ENCODE measurements at regions not wholly inside any gene's neighbourhood (a gene's known extent, or its start where the extent isn't known, plus 50 kb on each side); places are given as distances from the start of the nearest gene placed in this dataset.

GRCh38 chr2:16746833-16747232 is 81.2 kb upstream of the CYRIA start:
- no peak overlapping the region for H3K4me3 ChIP-seq (ENCODE audit: low read length)
- H3K9me3 ChIP-seq (ENCODE audit: low read length) = no peaks in the 10 kb centered on the region
- no peaks in the 10 kb centered on the region for H3K36me3 ChIP-seq (ENCODE audit: insufficient read depth, low read length)
- no peaks in the 10 kb centered on the region for H4K20me1 ChIP-seq (ENCODE audit: insufficient read depth)
- no peaks in the 10 kb centered on the region for H3K79me2 ChIP-seq (replicated peaks; ENCODE audit: insufficient read depth, low read length)
- no peaks in the 10 kb centered on the region for H3K9me2 ChIP-seq (ENCODE audit: insufficient read depth, low read length)
- peaks cover under 1% of the 10 kb centered on the region for H3F3A ChIP-seq (ENCODE audit: insufficient read depth, low read length, poor library complexity, severe bottlenecking)
- TF ChIP-seq TAF1 (IDR thresholded peaks at IDR 0.05; ENCODE audit: low read depth) (no peak), RAD21 (conservative IDR thresholded peaks at IDR 0.05) (no peak), SMC3 (conservative IDR thresholded peaks at IDR 0.05; ENCODE audit: poor library complexity) (no peak), POLR2AphosphoS5 (IDR thresholded peaks at IDR 0.05) (no peak), MXI1 (conservative IDR thresholded peaks at IDR 0.05; ENCODE audit: poor library complexity, severe bottlenecking) (no peak), EP300 (conservative IDR thresholded peaks at IDR 0.05; ENCODE audit: poor library complexity, severe bottlenecking) (no peak), EZH2 (IDR thresholded peaks at IDR 0.05; ENCODE audit: borderline replicate concordance, insufficient read depth, low read length, poor library complexity, severe bottlenecking) (no peak)
- TF ChIP-seq, protein P1, sequence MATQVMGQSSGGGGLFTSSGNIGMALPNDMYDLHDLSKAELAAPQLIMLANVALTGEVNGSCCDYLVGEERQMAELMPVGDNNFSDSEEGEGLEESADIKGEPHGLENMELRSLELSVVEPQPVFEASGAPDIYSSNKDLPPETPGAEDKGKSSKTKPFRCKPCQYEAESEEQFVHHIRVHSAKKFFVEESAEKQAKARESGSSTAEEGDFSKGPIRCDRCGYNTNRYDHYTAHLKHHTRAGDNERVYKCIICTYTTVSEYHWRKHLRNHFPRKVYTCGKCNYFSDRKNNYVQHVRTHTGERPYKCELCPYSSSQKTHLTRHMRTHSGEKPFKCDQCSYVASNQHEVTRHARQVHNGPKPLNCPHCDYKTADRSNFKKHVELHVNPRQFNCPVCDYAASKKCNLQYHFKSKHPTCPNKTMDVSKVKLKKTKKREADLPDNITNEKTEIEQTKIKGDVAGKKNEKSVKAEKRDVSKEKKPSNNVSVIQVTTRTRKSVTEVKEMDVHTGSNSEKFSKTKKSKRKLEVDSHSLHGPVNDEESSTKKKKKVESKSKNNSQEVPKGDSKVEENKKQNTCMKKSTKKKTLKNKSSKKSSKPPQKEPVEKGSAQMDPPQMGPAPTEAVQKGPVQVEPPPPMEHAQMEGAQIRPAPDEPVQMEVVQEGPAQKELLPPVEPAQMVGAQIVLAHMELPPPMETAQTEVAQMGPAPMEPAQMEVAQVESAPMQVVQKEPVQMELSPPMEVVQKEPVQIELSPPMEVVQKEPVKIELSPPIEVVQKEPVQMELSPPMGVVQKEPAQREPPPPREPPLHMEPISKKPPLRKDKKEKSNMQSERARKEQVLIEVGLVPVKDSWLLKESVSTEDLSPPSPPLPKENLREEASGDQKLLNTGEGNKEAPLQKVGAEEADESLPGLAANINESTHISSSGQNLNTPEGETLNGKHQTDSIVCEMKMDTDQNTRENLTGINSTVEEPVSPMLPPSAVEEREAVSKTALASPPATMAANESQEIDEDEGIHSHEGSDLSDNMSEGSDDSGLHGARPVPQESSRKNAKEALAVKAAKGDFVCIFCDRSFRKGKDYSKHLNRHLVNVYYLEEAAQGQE (IDR thresholded peaks at IDR 0.05; ENCODE audit: borderline replicate concordance) = no peak
- TF ChIP-seq, protein P2, sequence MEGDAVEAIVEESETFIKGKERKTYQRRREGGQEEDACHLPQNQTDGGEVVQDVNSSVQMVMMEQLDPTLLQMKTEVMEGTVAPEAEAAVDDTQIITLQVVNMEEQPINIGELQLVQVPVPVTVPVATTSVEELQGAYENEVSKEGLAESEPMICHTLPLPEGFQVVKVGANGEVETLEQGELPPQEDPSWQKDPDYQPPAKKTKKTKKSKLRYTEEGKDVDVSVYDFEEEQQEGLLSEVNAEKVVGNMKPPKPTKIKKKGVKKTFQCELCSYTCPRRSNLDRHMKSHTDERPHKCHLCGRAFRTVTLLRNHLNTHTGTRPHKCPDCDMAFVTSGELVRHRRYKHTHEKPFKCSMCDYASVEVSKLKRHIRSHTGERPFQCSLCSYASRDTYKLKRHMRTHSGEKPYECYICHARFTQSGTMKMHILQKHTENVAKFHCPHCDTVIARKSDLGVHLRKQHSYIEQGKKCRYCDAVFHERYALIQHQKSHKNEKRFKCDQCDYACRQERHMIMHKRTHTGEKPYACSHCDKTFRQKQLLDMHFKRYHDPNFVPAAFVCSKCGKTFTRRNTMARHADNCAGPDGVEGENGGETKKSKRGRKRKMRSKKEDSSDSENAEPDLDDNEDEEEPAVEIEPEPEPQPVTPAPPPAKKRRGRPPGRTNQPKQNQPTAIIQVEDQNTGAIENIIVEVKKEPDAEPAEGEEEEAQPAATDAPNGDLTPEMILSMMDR (IDR thresholded peaks at IDR 0.05; ENCODE audit: poor library complexity, severe bottlenecking) = no peak
- no peak overlapping the region for H2AFZ ChIP-seq (ENCODE audit: low read depth, low read length)
- H3K4me2 ChIP-seq (ENCODE audit: low read length) = no peak overlapping the region
- no peak overlapping the region for H3K27ac ChIP-seq (ENCODE audit: low read length)
- no peak overlapping the region for H3K9ac ChIP-seq (ENCODE audit: low read length)
- H3K27me3 ChIP-seq (ENCODE audit: insufficient read depth, low read depth, low read length) = no peaks in the 10 kb centered on the region

DNA sequence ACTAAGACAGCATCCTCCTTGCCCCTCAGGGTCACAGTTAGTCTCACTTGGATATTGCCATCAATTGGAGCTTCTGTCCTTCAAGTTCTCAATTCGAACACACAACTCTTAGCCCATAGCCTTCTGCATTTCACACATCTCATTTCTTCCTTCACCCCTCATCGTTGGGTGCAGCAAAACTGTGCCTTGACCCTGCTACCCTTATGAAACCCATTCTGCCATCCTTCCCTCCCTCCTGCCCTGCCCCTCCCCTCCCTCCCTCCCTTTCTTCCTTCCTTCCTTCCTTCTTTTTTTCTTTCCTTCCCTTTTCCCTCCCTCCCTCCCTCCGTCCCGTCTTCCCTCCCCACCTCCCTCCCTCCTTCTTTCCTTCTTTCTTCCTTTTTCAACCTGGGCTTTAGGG is 80.7 kb upstream of the CYRIA start:
- H3K36me3 ChIP-seq (ENCODE audit: insufficient read depth, low read length) = no peaks in the 10 kb centered on the region
- H3K4me2 ChIP-seq (ENCODE audit: low read length) = no peak overlapping the region
- TF ChIP-seq POLR2AphosphoS5 (IDR thresholded peaks at IDR 0.05) (no peak), EZH2 (IDR thresholded peaks at IDR 0.05; ENCODE audit: borderline replicate concordance, insufficient read depth, low read length, poor library complexity, severe bottlenecking) (no peak), SMC3 (conservative IDR thresholded peaks at IDR 0.05; ENCODE audit: poor library complexity) (no peak), TAF1 (IDR thresholded peaks at IDR 0.05; ENCODE audit: low read depth) (no peak), RAD21 (conservative IDR thresholded peaks at IDR 0.05) (no peak), EP300 (conservative IDR thresholded peaks at IDR 0.05; ENCODE audit: poor library complexity, severe bottlenecking) (no peak), MXI1 (conservative IDR thresholded peaks at IDR 0.05; ENCODE audit: poor library complexity, severe bottlenecking) (no peak)
- TF ChIP-seq, protein P2 (IDR thresholded peaks at IDR 0.05; ENCODE audit: poor library complexity, severe bottlenecking) = no peak
- TF ChIP-seq, protein P1 (IDR thresholded peaks at IDR 0.05; ENCODE audit: borderline replicate concordance) = no peak
- peaks cover 3% of the 10 kb centered on the region for H3F3A ChIP-seq (ENCODE audit: insufficient read depth, low read length, poor library complexity, severe bottlenecking)
- no peak overlapping the region for H3K4me3 ChIP-seq (ENCODE audit: low read length)
- H3K79me2 ChIP-seq (replicated peaks; ENCODE audit: insufficient read depth, low read length) = no peaks in the 10 kb centered on the region
- no peaks in the 10 kb centered on the region for H4K20me1 ChIP-seq (ENCODE audit: insufficient read depth)
- no peak overlapping the region for H2AFZ ChIP-seq (ENCODE audit: low read depth, low read length)
- H3K27ac ChIP-seq (ENCODE audit: low read length) = no peak overlapping the region
- no peaks in the 10 kb centered on the region for H3K9me3 ChIP-seq (ENCODE audit: low read length)
- H3K9ac ChIP-seq (ENCODE audit: low read length) = no peak overlapping the region
- no peaks in the 10 kb centered on the region for H3K27me3 ChIP-seq (ENCODE audit: insufficient read depth, low read depth, low read length)
- H3K9me2 ChIP-seq (ENCODE audit: insufficient read depth, low read length) = no peaks in the 10 kb centered on the region

Data from neural cell (in vitro differentiated cells).